ENCODE measurements at regions not wholly inside any gene's neighbourhood (a gene's known extent, or its start where the extent isn't known, plus 50 kb on each side); places are given as distances from the start of the nearest gene placed in this dataset.

- TF ChIP-seq CTCF (IDR thresholded peaks at IDR 0.05) (no peak), POLR2A (IDR thresholded peaks at IDR 0.05) (no peak)
These were observed 377.1 kb upstream of the BTBD3 start for GRCh38 chr20:11540558-11540957.
